OCI-LY7 (cell line): ENCODE measurements at regions not wholly inside any gene's neighbourhood (a gene's known extent, or its start where the extent isn't known, plus 50 kb on each side); places are given as distances from the start of the nearest gene placed in this dataset.

Experiments
- EZH2phosphoT487 ChIP-seq: fragments of 200-600 bp; sonication (generic); IDR thresholded peaks from 2 replicates; pipeline ENCODE4 v1.6.1; 2018; ENCODE audit warnings: low read depth, borderline replicate concordance, mild to moderate bottlenecking, mixed run types, antibody characterized with exemption, low read length, moderate library complexity, mixed read lengths
- TF ChIP-seq, protein P1 (sequence below): fragments of 200-600 bp; sonication (generic); conservative IDR thresholded peaks from 2 replicates; pipeline ENCODE4 v1.5.1; 2014; ENCODE audit warnings: mild to moderate bottlenecking, antibody characterized with exemption, low read length, moderate library complexity, mixed read lengths

DNA sequence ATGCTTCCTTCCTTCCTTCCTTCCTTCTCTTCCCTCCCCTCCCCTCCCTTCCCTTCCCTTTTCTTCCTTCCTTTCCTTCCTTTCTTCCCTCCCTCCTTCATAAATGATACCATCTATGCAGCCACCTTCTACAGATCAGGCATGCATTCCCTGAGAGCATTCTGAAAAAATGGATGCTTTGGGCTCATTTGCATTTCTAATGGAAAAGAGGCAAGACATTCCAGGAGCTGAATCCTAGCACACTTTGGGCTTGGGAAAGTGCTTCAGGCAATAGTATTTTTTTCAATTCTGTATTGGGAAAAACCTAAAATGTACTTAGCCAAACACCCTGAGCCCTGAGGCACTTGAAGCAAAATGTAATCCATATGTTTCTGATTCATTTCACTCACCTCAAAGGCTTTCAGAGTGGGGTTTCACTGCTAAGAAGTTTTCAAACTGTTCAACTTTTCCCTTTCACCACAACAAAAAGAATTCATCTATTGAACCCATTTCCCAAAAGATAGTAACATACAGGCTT is 220.1 kb upstream of the RORA start:
- TF ChIP-seq, protein P1, sequence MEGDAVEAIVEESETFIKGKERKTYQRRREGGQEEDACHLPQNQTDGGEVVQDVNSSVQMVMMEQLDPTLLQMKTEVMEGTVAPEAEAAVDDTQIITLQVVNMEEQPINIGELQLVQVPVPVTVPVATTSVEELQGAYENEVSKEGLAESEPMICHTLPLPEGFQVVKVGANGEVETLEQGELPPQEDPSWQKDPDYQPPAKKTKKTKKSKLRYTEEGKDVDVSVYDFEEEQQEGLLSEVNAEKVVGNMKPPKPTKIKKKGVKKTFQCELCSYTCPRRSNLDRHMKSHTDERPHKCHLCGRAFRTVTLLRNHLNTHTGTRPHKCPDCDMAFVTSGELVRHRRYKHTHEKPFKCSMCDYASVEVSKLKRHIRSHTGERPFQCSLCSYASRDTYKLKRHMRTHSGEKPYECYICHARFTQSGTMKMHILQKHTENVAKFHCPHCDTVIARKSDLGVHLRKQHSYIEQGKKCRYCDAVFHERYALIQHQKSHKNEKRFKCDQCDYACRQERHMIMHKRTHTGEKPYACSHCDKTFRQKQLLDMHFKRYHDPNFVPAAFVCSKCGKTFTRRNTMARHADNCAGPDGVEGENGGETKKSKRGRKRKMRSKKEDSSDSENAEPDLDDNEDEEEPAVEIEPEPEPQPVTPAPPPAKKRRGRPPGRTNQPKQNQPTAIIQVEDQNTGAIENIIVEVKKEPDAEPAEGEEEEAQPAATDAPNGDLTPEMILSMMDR = no peak
- no peak for TF ChIP-seq EZH2phosphoT487
